Muscle of arm (tissue), 1 donor: ENCODE measurements at regions not wholly inside any gene's neighbourhood (a gene's known extent, or its start where the extent isn't known, plus 50 kb on each side); places are given as distances from the start of the nearest gene placed in this dataset.
A peak's percentile ranks its signal among the peaks of the same experiment; 100 is the strongest.
"Not testable (repeated sequence)": the region's sequence is repeated elsewhere in the genome, so short reads cannot be mapped to it uniquely, and the experiment has no call there.

Experiments
- DNase-seq: peaks from one replicate; pipeline ENCODE4 v3.0.0-alpha.2; 2013

- DNase-seq = peak; percentile 0
Observed at GRCh38 chrX:95218976-95219375, 1465.7 kb upstream of the DIAPH2 start.

GRCh38 chrX:95248386-95248785, 1436.3 kb upstream of the DIAPH2 start:
- no peak for DNase-seq

GRCh38 chrX:95290455-95290854, 1394.2 kb upstream of the DIAPH2 start:
- DNase-seq = no peak

- DNase-seq = no peak
Observed at GRCh38 chrX:95291561-95291960, 1393.1 kb upstream of the DIAPH2 start.

GRCh38 chrX:95318882-95319281, 1365.8 kb upstream of the DIAPH2 start:
- DNase-seq = no peak

GRCh38 chrX:95325185-95325584, 1359.5 kb upstream of the DIAPH2 start:
- DNase-seq = no peak

- DNase-seq = no peak
Observed at GRCh38 chrX:95330292-95330691, 1354.3 kb upstream of the DIAPH2 start.

- DNase-seq = no peak
Observed at GRCh38 chrX:95332530-95332929, 1352.1 kb upstream of the DIAPH2 start.

- DNase-seq = peak; percentile 6
Observed at GRCh38 chrX:95346856-95347255, 1337.8 kb upstream of the DIAPH2 start.

GRCh38 chrX:95350774-95351488, 1333.7 kb upstream of the DIAPH2 start:
- DNase-seq = no peak

- no peak for DNase-seq
Observed at GRCh38 chrX:95367286-95367685, 1317.4 kb upstream of the DIAPH2 start.

GRCh38 chrX:95382799-95383198, 1301.8 kb upstream of the DIAPH2 start:
- DNase-seq = no peak

- no peak for DNase-seq
Observed at GRCh38 chrX:95383778-95384177, 1300.9 kb upstream of the DIAPH2 start.

- DNase-seq = no peak
Observed at GRCh38 chrX:95427389-95427788, 1257.3 kb upstream of the DIAPH2 start.

- no peak for DNase-seq
Observed at GRCh38 chrX:95435198-95435597, 1249.4 kb upstream of the DIAPH2 start.

- peak; percentile 8 for DNase-seq
Observed at GRCh38 chrX:95441836-95442235, 1242.8 kb upstream of the DIAPH2 start.

- DNase-seq = no peak
Observed at GRCh38 chrX:95484781-95485180, 1199.9 kb upstream of the DIAPH2 start.

- no peak for DNase-seq
Observed at GRCh38 chrX:95505721-95506120, 1178.9 kb upstream of the DIAPH2 start.

- no peak for DNase-seq
Observed at GRCh38 chrX:95509474-95509873, 1175.2 kb upstream of the DIAPH2 start.

- not testable (repeated sequence) for DNase-seq
Observed at GRCh38 chrX:95524018-95524417, 1160.6 kb upstream of the DIAPH2 start.

- no peak for DNase-seq
Observed at GRCh38 chrX:95536111-95536510, 1148.5 kb upstream of the DIAPH2 start.

- DNase-seq = no peak
Observed at GRCh38 chrX:95536661-95537060, 1148.0 kb upstream of the DIAPH2 start.

- DNase-seq = no peak
Observed at GRCh38 chrX:95539041-95539440, 1145.6 kb upstream of the DIAPH2 start.

GRCh38 chrX:95549552-95549951, 1135.1 kb upstream of the DIAPH2 start:
- not testable (repeated sequence) for DNase-seq
